ENCODE measurements at regions not wholly inside any gene's neighbourhood (a gene's known extent, or its start where the extent isn't known, plus 50 kb on each side); places are given as distances from the start of the nearest gene placed in this dataset.
A peak's percentile ranks its signal among the peaks of the same experiment; 100 is the strongest.

DNA sequence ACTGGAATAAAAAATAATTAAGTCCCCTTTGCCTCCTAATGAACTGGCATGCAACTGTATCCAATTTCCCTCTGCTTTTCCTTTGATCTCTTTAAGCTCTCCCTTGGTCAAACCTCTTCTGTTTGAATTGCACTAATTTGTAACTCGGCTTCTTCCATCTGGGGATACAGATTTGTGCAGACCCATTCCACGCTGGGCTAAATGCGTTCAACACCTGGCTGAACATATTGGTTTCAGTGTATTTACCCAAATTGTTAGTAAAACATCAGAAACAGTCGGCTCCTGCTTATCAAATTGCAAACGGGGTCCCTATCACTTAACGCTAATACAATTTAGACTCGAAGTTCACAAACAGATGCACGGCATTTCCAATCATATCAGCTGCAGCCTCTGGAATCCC is 124.9 kb upstream of the TAPT1 start:
- TF ChIP-seq EGR1 (IDR thresholded peaks at IDR 0.05) (no peak), FOXM1 (IDR thresholded peaks at IDR 0.05; ENCODE audit: borderline replicate concordance, low read depth) (no peak)

DNA sequence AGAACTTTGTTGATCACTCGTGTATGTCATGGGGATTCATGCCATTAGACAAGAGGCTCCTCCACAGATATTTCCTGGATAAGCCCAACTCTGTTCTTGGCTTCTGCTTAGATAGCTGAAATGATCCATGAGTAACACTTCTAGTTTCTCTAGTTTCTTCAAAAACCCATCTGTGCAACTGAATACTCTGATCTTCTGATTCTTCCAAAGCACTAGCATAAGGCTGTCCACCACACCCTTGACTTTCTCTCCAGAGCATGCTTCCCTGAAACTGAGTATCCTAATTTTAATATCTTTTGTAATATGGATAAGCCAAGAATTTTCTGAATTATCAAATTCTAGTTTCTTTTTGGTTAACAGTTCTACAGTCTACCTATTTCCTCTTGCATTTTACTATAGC is 118.6 kb upstream of the TAPT1 start:
- no peak for TF ChIP-seq TAF1 (IDR thresholded peaks at IDR 0.05; ENCODE audit: low read depth)

DNA sequence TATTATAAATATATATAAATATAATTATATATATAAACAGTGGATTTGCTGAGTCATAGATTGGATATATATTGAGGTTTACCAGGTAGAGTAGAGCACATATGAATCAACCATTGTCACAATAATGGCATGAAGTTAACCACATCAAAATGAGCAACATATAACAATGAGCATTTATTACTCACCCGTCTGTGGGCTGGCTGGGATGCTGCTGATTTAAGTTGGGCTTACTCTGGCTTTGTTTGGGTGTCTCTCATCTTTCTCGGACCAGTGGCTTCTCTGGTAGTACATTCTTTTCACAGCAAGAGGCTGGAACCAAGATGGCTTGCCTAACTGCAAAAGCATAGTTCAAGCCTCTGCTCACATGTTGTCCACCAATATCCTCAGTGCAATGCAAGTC is 111.7 kb upstream of the TAPT1 start:
- TF ChIP-seq RAD21 (IDR thresholded peaks at IDR 0.05; ENCODE audit: low read depth) = no peak
- no peak for TF ChIP-seq MAX (IDR thresholded peaks at IDR 0.05)
- peak; percentile 48 for TF ChIP-seq EP300 (IDR thresholded peaks at IDR 0.05; ENCODE audit: borderline replicate concordance)

DNA sequence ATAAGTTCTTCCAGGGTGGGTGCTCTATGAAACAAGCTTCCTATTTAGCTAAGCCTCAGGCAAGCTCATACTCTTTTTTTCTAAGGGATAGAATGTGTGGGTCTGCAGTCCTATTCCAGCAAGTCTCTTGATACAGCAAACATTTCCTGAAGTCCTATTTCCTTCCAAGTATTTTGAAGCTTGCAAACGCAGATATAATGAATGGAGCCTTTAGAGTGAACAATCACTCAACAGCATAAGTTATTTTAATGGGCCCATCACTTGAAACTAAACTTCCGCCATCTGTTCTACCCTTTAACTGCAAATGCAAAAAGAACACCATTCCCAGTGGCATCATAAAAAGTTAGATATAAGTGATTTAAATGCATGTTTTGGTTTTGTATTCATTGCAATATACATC is 108.3 kb upstream of the TAPT1 start:
- TF ChIP-seq TEAD4 (IDR thresholded peaks at IDR 0.05) (no peak), REST (IDR thresholded peaks at IDR 0.05; ENCODE audit: low read depth) (no peak)

DNA sequence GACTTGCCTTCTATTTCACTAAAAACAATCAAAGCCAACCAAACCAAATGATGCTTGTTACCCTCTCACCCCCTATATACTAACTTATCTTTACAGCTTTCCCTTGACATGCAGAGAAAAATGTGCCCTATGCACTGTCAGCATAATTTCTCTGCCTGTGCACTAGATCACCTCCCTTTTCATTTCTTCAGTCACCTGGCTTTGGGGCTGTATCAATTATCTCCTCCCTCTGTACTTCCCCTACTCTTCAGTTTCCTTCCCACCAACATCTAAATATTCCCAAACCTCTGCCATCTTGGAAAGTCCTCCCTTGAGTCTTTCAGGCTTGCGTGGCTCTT is 103.5 kb upstream of the TAPT1 start:
- TF ChIP-seq CREB1 (IDR thresholded peaks at IDR 0.05; ENCODE audit: low read depth) = no peak
- TF ChIP-seq CEBPB (IDR thresholded peaks at IDR 0.05) = no peak
- no peak for TF ChIP-seq EP300 (IDR thresholded peaks at IDR 0.05; ENCODE audit: borderline replicate concordance)
- TF ChIP-seq TEAD4 (IDR thresholded peaks at IDR 0.05) = no peak
- no peak for TF ChIP-seq EGR1 (IDR thresholded peaks at IDR 0.05)
- no peak for TF ChIP-seq REST (IDR thresholded peaks at IDR 0.05; ENCODE audit: low read depth)
- TF ChIP-seq TCF12 (IDR thresholded peaks at IDR 0.05; ENCODE audit: low read depth) = no peak
- no peak for TF ChIP-seq TAF1 (IDR thresholded peaks at IDR 0.05; ENCODE audit: low read depth)
- TF ChIP-seq FOXM1 (IDR thresholded peaks at IDR 0.05; ENCODE audit: borderline replicate concordance, low read depth) = no peak

DNA sequence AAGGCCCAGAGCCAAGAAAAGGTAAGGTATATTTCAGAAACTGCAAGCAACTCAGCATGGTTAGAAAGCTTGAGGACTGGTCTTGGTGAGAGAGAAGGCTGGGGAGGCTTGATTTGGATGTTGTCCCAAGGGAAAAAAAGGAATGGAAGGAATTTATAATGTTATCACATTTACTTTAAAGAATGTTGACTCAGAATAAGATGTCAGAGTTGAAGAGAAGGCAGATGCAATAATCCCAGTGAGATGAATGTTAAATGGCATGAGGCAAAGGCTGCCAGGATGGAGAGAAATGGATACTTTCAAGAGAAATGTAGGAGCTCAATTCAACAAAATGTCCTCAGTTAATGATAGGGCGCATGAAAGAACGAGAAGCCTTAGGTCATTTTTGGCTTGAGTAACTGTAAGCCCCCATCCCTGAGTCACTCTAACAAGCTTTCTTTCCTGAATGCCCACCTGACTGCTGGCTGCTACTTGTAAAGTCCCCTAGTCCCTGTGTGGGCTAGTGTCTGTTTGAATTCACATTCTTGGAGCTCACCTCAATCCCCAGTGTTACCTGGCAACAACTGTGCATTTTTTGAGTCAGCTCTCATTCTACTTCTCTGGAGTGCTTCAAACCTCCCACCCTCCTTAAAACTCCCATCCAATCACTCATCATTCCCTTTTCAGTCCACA is 103.0 kb upstream of the TAPT1 start:
- TF ChIP-seq TCF12 (IDR thresholded peaks at IDR 0.05; ENCODE audit: low read depth) (no peak), NFIC (IDR thresholded peaks at IDR 0.05) (no peak), ZBTB7A (IDR thresholded peaks at IDR 0.05; ENCODE audit: low read depth) (no peak), TAF1 (IDR thresholded peaks at IDR 0.05; ENCODE audit: low read depth) (no peak), USF1 (IDR thresholded peaks at IDR 0.05) (no peak), CREB1 (IDR thresholded peaks at IDR 0.05; ENCODE audit: low read depth) (no peak), REST (IDR thresholded peaks at IDR 0.05; ENCODE audit: low read depth) (no peak), TEAD4 (IDR thresholded peaks at IDR 0.05) (no peak), EP300 (IDR thresholded peaks at IDR 0.05; ENCODE audit: borderline replicate concordance) (no peak), RAD21 (IDR thresholded peaks at IDR 0.05; ENCODE audit: low read depth) (no peak), FOXM1 (IDR thresholded peaks at IDR 0.05; ENCODE audit: borderline replicate concordance, low read depth) (no peak), MAX (IDR thresholded peaks at IDR 0.05) (no peak), CEBPB (IDR thresholded peaks at IDR 0.05) (no peak)

Data from Ishikawa (cell line).